Suprapubic skin (tissue), 4 donors: ENCODE measurements at regions not wholly inside any gene's neighbourhood (a gene's known extent, or its start where the extent isn't known, plus 50 kb on each side); places are given as distances from the start of the nearest gene placed in this dataset.

Source experiments
- DNase-seq, 2 donors: peaks; one replicate each; pipeline ENCODE4 v3.0.0-alpha.2; 2019; ENCODE audit warnings: low spot score in 2 of 2
- H3K27ac ChIP-seq: fragments of 200-600 bp; sonication (generic); one replicate; pipeline ENCODE4 v1.5.1; 2019
- H3K27me3 ChIP-seq: fragments of 200-600 bp; sonication (generic); one replicate; pipeline ENCODE4 v1.5.1; 2019
- H3K36me3 ChIP-seq: fragments of 200-600 bp; sonication (generic); one replicate; pipeline ENCODE4 v1.5.1; 2019
- H3K4me1 ChIP-seq: fragments of 200-600 bp; sonication (generic); one replicate; pipeline ENCODE4 v1.5.1; 2019
- H3K4me3 ChIP-seq: fragments of 200-600 bp; sonication (generic); one replicate; pipeline ENCODE4 v1.5.1; 2019; ENCODE audit warnings: mild to moderate bottlenecking
- H3K9me3 ChIP-seq: fragments of 200-600 bp; sonication (generic); one replicate; pipeline ENCODE4 v1.5.1; 2019
- EP300 ChIP-seq: sonication (generic); formaldehyde crosslinking; IDR thresholded peaks from one replicate; pipeline ENCODE4 v1.6.1; 2017; ENCODE audit warnings: antibody characterized with exemption
- POLR2A ChIP-seq, 2 donors: fragments of 450-650 bp; IDR thresholded peaks; one replicate each; pipeline ENCODE4 v1.6.1; 2017; ENCODE audit warnings: antibody characterized with exemption in 2 of 2, mild to moderate bottlenecking in 2 of 2, moderate library complexity in 2 of 2
- POLR2AphosphoS5 ChIP-seq, 3 donors: sonication (generic); formaldehyde crosslinking; IDR thresholded peaks; one replicate each; pipeline ENCODE4 v1.6.1; 2017; ENCODE audit warnings: antibody characterized with exemption in 3 of 3
- WGBS: methylation state at CpG from one replicate; pipeline ENCODE4 v1.1.5; 2018; 5-methylcytosine and 5-hydroxymethylcytosine counted together
- TF ChIP-seq, protein P1 (sequence below), 2 donors: fragments of 200-600 bp in 1 of 2; fragments of 450-650 bp in 1 of 2; sonication (generic) in 1 of 2; IDR thresholded peaks; one replicate each; pipeline ENCODE4 v1.5.1; 2016 to 2019; ENCODE audit warnings: antibody characterized with exemption in 2 of 2, mild to moderate bottlenecking in 1 of 2, moderate library complexity in 1 of 2

GRCh38 chrX:39162322-39162735 lies 361.1 kb downstream of the MID1IP1 start:
- H3K9me3 ChIP-seq = no peaks in the 10 kb centered on the region
- H3K27ac ChIP-seq = no peak overlapping the region
- WGBS = 26% methylated on average over 28 of the region's 29 CpGs
- H3K36me3 ChIP-seq = no peaks in the 10 kb centered on the region
- DNase-seq = no peak
- TF ChIP-seq POLR2A (IDR thresholded peaks at IDR 0.05) = no peak
- TF ChIP-seq, protein P1, sequence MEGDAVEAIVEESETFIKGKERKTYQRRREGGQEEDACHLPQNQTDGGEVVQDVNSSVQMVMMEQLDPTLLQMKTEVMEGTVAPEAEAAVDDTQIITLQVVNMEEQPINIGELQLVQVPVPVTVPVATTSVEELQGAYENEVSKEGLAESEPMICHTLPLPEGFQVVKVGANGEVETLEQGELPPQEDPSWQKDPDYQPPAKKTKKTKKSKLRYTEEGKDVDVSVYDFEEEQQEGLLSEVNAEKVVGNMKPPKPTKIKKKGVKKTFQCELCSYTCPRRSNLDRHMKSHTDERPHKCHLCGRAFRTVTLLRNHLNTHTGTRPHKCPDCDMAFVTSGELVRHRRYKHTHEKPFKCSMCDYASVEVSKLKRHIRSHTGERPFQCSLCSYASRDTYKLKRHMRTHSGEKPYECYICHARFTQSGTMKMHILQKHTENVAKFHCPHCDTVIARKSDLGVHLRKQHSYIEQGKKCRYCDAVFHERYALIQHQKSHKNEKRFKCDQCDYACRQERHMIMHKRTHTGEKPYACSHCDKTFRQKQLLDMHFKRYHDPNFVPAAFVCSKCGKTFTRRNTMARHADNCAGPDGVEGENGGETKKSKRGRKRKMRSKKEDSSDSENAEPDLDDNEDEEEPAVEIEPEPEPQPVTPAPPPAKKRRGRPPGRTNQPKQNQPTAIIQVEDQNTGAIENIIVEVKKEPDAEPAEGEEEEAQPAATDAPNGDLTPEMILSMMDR (IDR thresholded peaks at IDR 0.05) = peak in 1 of 2 donors; percentile 30
- no peaks in the 10 kb centered on the region for H3K27me3 ChIP-seq
- peaks cover 18% of the 10 kb centered on the region for H3K4me1 ChIP-seq
- H3K4me3 ChIP-seq = peak overlapping the region; percentile 17

DNA sequence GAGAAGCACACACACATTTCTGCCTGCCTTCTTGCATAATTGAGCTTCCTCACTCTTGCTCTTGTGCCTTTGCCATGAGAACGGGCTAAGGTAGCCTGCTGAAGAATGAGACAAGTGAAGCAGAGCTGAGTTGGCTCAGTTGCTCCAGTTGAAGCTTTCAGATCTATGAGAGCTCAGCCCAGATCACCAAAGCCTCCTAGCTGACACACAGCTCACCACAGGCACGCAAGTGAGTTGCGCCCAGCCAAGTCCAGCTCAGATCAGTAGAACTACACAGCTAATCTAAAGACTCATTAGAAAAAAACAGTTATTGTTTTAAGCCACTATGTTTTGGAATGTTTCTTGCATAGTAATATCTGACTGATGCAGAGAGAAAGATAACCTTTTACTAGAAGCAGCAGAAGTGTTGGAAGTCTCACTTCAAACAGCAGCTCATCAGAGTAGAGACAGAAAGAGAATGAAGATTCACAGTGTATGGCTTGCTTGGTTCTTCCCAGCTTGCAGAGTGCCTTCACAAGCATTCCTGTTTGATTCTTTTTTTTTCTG lies 362.4 kb downstream of the MID1IP1 start:
- no peaks in the 10 kb centered on the region for H3K27me3 ChIP-seq
- TF ChIP-seq POLR2A (IDR thresholded peaks at IDR 0.05) (no peak), EP300 (no peak), POLR2AphosphoS5 (IDR thresholded peaks at IDR 0.05) (no peak)
- TF ChIP-seq, protein P1 (IDR thresholded peaks at IDR 0.05) = no peak
- no peak overlapping the region for H3K27ac ChIP-seq
- peaks cover 18% of the 10 kb centered on the region for H3K4me1 ChIP-seq
- DNase-seq = no peak
- H3K36me3 ChIP-seq = no peaks in the 10 kb centered on the region
- no peaks in the 10 kb centered on the region for H3K9me3 ChIP-seq
- H3K4me3 ChIP-seq = no peak overlapping the region
- 80% methylated on average over 3 of the region's 3 CpGs for WGBS

DNA sequence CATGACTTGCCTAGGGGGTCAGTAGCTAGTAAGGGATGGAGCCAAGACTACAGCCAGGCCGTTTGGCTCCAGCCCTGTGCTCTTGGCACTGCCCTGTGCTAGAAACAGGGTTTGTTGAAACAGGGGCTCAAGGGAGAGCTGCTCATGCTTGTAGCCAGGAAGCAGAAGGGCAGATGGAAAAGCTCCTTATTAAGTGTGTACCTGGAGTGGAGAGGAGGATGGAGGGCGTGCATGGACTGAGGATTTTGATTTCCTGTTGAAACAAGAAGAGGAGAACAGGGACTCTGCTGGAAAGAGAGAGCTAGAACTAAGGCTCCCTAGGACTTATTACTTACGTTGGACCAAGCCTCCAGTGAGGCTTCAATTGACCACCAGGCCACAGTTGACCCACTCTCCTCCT lies 363.0 kb downstream of the MID1IP1 start:
- TF ChIP-seq EP300 (no peak), POLR2A (IDR thresholded peaks at IDR 0.05) (no peak), POLR2AphosphoS5 (IDR thresholded peaks at IDR 0.05) (no peak)
- TF ChIP-seq, protein P1 (IDR thresholded peaks at IDR 0.05) = no peak
- Histone ChIP-seq H3K27me3 (no peaks in the 10 kb centered on the region), H3K9me3 (no peaks in the 10 kb centered on the region), H3K4me3 (no peak overlapping the region), H3K27ac (no peak overlapping the region), H3K4me1 (peaks cover 18% of the 10 kb centered on the region), H3K36me3 (no peaks in the 10 kb centered on the region)
- 64% methylated on average over 3 of the region's 3 CpGs for WGBS
- DNase-seq = no peak

DNA sequence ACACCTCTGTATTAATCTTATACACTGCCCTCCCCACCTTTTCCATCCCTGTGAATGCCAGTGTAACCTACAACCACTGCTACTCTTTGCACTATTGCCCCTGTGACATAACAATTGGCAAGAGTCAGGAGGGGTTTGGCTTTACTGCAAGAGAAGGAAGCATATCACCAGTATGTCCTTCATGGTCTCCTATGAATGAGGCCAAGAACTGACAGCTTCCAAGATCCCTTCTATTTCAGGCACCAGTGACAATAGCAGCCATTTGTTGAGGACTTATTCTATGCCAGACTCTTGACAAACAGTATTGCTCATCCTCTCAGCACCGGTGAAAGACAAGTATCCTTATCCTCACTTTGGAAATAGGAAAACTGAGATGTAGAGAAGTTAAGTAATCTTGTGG lies 363.9 kb downstream of the MID1IP1 start:
- Histone ChIP-seq H3K4me1 (peaks cover 18% of the 10 kb centered on the region), H3K27ac (no peak overlapping the region), H3K27me3 (no peaks in the 10 kb centered on the region), H3K4me3 (no peak overlapping the region), H3K36me3 (no peaks in the 10 kb centered on the region), H3K9me3 (no peaks in the 10 kb centered on the region)
- DNase-seq = no peak
- TF ChIP-seq, protein P1 (IDR thresholded peaks at IDR 0.05) = no peak
- no peak for TF ChIP-seq EP300
- no peak for TF ChIP-seq POLR2AphosphoS5 (IDR thresholded peaks at IDR 0.05)
- no peak for TF ChIP-seq POLR2A (IDR thresholded peaks at IDR 0.05)
- 71% methylated on average over 1 of the region's 1 CpG for WGBS

DNA sequence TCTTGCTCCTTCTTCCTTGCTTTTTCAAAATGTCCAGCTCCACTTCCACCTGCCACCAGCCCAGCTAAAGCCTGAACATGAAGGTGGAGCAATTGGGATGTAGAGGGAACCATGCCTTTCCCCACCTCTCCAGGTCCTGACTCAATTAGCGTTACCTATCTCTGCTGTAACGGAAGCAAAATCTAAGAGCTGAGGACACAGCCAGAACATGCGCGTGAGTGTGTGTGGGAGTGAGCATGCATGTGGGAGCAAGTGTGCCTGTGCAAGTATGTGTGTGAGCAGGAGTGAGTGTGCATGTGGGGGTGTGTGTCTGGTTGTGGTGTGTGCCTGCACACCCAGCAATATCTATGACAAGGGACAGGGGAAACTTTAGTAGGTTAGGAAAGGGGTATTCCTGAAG lies 364.5 kb downstream of the MID1IP1 start:
- Histone ChIP-seq H3K27me3 (no peaks in the 10 kb centered on the region), H3K9me3 (no peaks in the 10 kb centered on the region), H3K36me3 (no peaks in the 10 kb centered on the region), H3K27ac (no peak overlapping the region), H3K4me3 (no peak overlapping the region), H3K4me1 (peaks cover 18% of the 10 kb centered on the region)
- TF ChIP-seq POLR2AphosphoS5 (IDR thresholded peaks at IDR 0.05) (no peak), POLR2A (IDR thresholded peaks at IDR 0.05) (no peak), EP300 (no peak)
- TF ChIP-seq, protein P1 (IDR thresholded peaks at IDR 0.05) = no peak
- WGBS = 85% methylated on average over 4 of the region's 4 CpGs
- DNase-seq = no peak
